ENCODE measurements at regions not wholly inside any gene's neighbourhood (a gene's known extent, or its start where the extent isn't known, plus 50 kb on each side); places are given as distances from the start of the nearest gene placed in this dataset.

DNA sequence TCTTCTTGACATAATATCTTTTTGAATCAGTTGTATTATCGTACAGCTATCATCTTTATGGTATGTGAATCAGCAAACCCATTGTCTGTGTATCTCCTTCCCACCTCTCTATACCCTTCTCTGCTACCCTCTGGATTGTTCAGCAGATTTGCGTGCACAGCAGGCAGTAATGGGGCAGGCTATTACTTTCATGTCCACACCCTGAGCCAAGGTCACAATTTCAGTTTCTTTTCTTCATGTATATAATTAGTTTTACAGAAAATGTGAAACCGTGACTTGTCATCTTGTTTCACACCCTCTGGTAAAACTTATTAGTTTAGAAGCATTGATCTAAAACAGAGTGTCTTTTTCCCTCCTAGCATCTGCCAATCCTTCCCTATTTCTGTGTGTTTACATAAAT is 770.4 kb upstream of the SEMA6D start:
- H3K4me1 ChIP-seq (ENCODE audit: insufficient read depth, low read length, poor library complexity, severe bottlenecking), result no peaks in the 10 kb centered on the region
- ChIA-PET POLR2A (interaction anchor here (0.5 kb wide), 1 partner anchor 764 kb away, joined by 4 read pairs; no protein-coding TSS in a partner anchor), CTCF (ENCODE audit: unreplicated experiment) (no interaction called here)
- H4K20me1 ChIP-seq (ENCODE audit: insufficient read depth, low read length), result no peaks in the 10 kb centered on the region
- no peak overlapping the region for H3K27ac ChIP-seq (ENCODE audit: low read depth, low read length, poor library complexity, severe bottlenecking)
- no peak overlapping the region for H3K4me2 ChIP-seq (ENCODE audit: low read length)
- BruUV-seq (replicated peaks), result no TSS peak
- TF ChIP-seq CTCF (conservative IDR thresholded peaks at IDR 0.05; ENCODE audit: low read length), result no peak
- TF ChIP-seq EZH2phosphoT487 (IDR thresholded peaks at IDR 0.05; ENCODE audit: borderline replicate concordance, low read depth, low read length), result no peak
- no peaks in the 10 kb centered on the region for H3K79me2 ChIP-seq (ENCODE audit: insufficient read depth, low read depth, low read length)
- intact Hi-C loops (cut with micrococcal nuclease; ENCODE audit: unreplicated experiment), result no loop called here
- no peak overlapping the region for H2AFZ ChIP-seq (ENCODE audit: low read length)
- peaks cover 4% of the 10 kb centered on the region; the same call in 1 of the 2 replicates for H3K9me3 ChIP-seq (ENCODE audit: low read length)
- H3K36me3 ChIP-seq (ENCODE audit: insufficient read depth, low read length), result no peaks in the 10 kb centered on the region
- H3K4me3 ChIP-seq (ENCODE audit: low read depth, low read length, poor library complexity, severe bottlenecking), result no peak overlapping the region
- no peaks in the 10 kb centered on the region; the same call in 1 of the 2 replicates for H3K9me2 ChIP-seq (ENCODE audit: insufficient read depth, low read length)
- no peak for DNase-seq (ENCODE audit: low spot score)

- Histone ChIP-seq H3K4me2 (ENCODE audit: low read length) (no peak overlapping the region), H3K4me1 (ENCODE audit: insufficient read depth, low read length, poor library complexity, severe bottlenecking) (no peaks in the 10 kb centered on the region), H3K36me3 (ENCODE audit: insufficient read depth, low read length) (no peaks in the 10 kb centered on the region), H3K4me3 (ENCODE audit: low read depth, low read length, poor library complexity, severe bottlenecking) (no peak overlapping the region), H3K27ac (ENCODE audit: low read depth, low read length, poor library complexity, severe bottlenecking) (no peak overlapping the region), H2AFZ (ENCODE audit: low read length) (no peak overlapping the region), H4K20me1 (ENCODE audit: insufficient read depth, low read length) (no peaks in the 10 kb centered on the region), H3K79me2 (ENCODE audit: insufficient read depth, low read depth, low read length) (no peaks in the 10 kb centered on the region), H3K9me2 (ENCODE audit: insufficient read depth, low read length) (no peaks in the 10 kb centered on the region; the same call in 1 of the 2 replicates), H3K9me3 (ENCODE audit: low read length) (no peaks in the 10 kb centered on the region)
- intact Hi-C loops (cut with micrococcal nuclease; ENCODE audit: unreplicated experiment), result no loop called here
- ChIA-PET POLR2A (interaction anchor here (0.6 to 1.1 kb wide), 2 partner anchors 35 to 713 kb away, joined by 3 to 4 read pairs; no protein-coding TSS in a partner anchor), CTCF (ENCODE audit: unreplicated experiment) (no interaction called here)
- DNase-seq (ENCODE audit: low spot score), result no peak
- TF ChIP-seq EZH2phosphoT487 (IDR thresholded peaks at IDR 0.05; ENCODE audit: borderline replicate concordance, low read depth, low read length) (no peak), CTCF (conservative IDR thresholded peaks at IDR 0.05; ENCODE audit: low read length) (no peak)
- no TSS peak for BruUV-seq (replicated peaks)
These were observed 761.7 kb upstream of the SEMA6D start for GRCh38 chr15:46955576-46955975.

GRCh38 chr15:46956456-46956855 is 760.8 kb upstream of the SEMA6D start:
- Histone ChIP-seq H3K4me3 (ENCODE audit: low read depth, low read length, poor library complexity, severe bottlenecking) (no peak overlapping the region), H2AFZ (ENCODE audit: low read length) (no peak overlapping the region), H3K27ac (ENCODE audit: low read depth, low read length, poor library complexity, severe bottlenecking) (no peak overlapping the region), H3K36me3 (ENCODE audit: insufficient read depth, low read length) (no peaks in the 10 kb centered on the region), H3K79me2 (ENCODE audit: insufficient read depth, low read depth, low read length) (no peaks in the 10 kb centered on the region), H3K4me1 (ENCODE audit: insufficient read depth, low read length, poor library complexity, severe bottlenecking) (no peaks in the 10 kb centered on the region), H3K4me2 (ENCODE audit: low read length) (no peak overlapping the region), H4K20me1 (ENCODE audit: insufficient read depth, low read length) (no peaks in the 10 kb centered on the region), H3K9me3 (ENCODE audit: low read length) (no peaks in the 10 kb centered on the region), H3K9me2 (ENCODE audit: insufficient read depth, low read length) (no peaks in the 10 kb centered on the region; the same call in 1 of the 2 replicates)
- CTCF ChIA-PET (ENCODE audit: unreplicated experiment), result no interaction called here
- POLR2A ChIA-PET, result interaction anchor here (1.1 kb wide), 1 partner anchor 34 kb away, joined by 4 read pairs; no protein-coding TSS in a partner anchor
- no peak for DNase-seq (ENCODE audit: low spot score)
- no peak for TF ChIP-seq EZH2phosphoT487 (IDR thresholded peaks at IDR 0.05; ENCODE audit: borderline replicate concordance, low read depth, low read length)
- no peak for TF ChIP-seq CTCF (conservative IDR thresholded peaks at IDR 0.05; ENCODE audit: low read length)
- intact Hi-C loops (cut with micrococcal nuclease; ENCODE audit: unreplicated experiment), result no loop called here
- BruUV-seq (replicated peaks), result no TSS peak

All from OCI-LY7 (cell line).